Tibial nerve (tissue), 4 donors: ENCODE measurements at regions not wholly inside any gene's neighbourhood (a gene's known extent, or its start where the extent isn't known, plus 50 kb on each side); places are given as distances from the start of the nearest gene placed in this dataset.

Source experiments
- CTCF ChIP-seq, 5 experiments: fragments of 200-600 bp in 3 of 5; fragments of 450-650 bp in 2 of 5; sonication (generic) in 3 of 5; IDR thresholded peaks; one replicate each; pipeline ENCODE4 v1.5.1; 2016 to 2019; ENCODE audit warnings: antibody characterized with exemption in 5 of 5, mild to moderate bottlenecking in 3 of 5, moderate library complexity in 2 of 5
- EP300 ChIP-seq, 2 donors: sonication (generic); formaldehyde crosslinking; IDR thresholded peaks; one replicate each; pipeline ENCODE4 v1.6.1; 2017; ENCODE audit warnings: antibody characterized with exemption in 2 of 2, mild to moderate bottlenecking in 1 of 2
- POLR2A ChIP-seq, 2 donors: fragments of 450-650 bp; IDR thresholded peaks; one replicate each; pipeline ENCODE4 v1.6.1; 2017; ENCODE audit warnings: antibody characterized with exemption in 2 of 2, mild to moderate bottlenecking in 2 of 2, moderate library complexity in 2 of 2

- TF ChIP-seq CTCF (IDR thresholded peaks at IDR 0.05) (no peak), POLR2A (IDR thresholded peaks at IDR 0.05) (no peak), EP300 (IDR thresholded peaks at IDR 0.05) (no peak)
These were observed 987.9 kb upstream of the WWC1 start for GRCh38 chr5:167303582-167303981.
